ENCODE measurements at regions not wholly inside any gene's neighbourhood (a gene's known extent, or its start where the extent isn't known, plus 50 kb on each side); places are given as distances from the start of the nearest gene placed in this dataset.

DNA sequence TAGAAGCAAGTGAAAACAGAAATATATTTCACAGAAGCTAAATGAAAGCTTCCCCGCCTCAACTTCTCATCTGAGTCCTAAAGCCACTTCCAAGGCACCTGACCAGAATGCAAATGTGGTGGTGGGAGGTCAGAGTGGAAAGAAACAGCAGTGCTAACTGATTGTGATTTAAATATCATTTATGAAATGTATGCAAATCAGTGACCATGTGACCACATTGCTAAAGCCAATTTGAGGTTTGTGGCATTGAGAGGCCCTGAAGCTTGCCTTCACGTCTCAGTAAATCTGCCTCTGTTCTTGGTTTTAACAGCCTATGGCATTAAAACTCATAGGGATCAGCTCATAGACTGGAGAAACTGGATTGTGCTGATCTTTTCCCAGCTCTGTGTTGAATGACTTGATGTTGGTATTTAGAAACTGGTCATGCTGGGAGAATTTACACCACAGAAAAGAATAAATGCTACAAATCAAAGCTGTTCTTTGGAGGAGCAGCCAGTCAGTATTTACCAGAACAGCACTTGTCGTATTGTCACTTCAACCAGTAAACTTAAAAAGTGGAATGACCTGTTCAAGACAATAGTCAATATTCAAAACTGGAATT, 481.4 kb upstream of the ALCAM start:
- Histone ChIP-seq H3K4me2 (no peak overlapping the region), H3K4me1 (no peaks in the 10 kb centered on the region), H3K27ac (no peak overlapping the region), H3K9me3 (no peaks in the 10 kb centered on the region), H3K4me3 (no peak overlapping the region)
- TF ChIP-seq RNF2 (IDR thresholded peaks at IDR 0.05; ENCODE audit: borderline replicate concordance, low read depth): no peak
- TF ChIP-seq ZSCAN20 (CRISPR knock-in tag; IDR thresholded peaks at IDR 0.05): no peak
- TF ChIP-seq, protein P1, sequence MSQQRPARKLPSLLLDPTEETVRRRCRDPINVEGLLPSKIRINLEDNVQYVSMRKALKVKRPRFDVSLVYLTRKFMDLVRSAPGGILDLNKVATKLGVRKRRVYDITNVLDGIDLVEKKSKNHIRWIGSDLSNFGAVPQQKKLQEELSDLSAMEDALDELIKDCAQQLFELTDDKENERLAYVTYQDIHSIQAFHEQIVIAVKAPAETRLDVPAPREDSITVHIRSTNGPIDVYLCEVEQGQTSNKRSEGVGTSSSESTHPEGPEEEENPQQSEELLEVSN (IDR thresholded peaks at IDR 0.05; ENCODE audit: borderline replicate concordance, low read depth): no peak
- no peak for TF ChIP-seq HEYL (CRISPR knock-in tag; IDR thresholded peaks at IDR 0.05)
- no peak for TF ChIP-seq NPAS2 (CRISPR knock-in tag; IDR thresholded peaks at IDR 0.05; ENCODE audit: borderline replicate concordance)
- TF ChIP-seq HOXB13 (CRISPR knock-in tag; IDR thresholded peaks at IDR 0.05; ENCODE audit: low read depth): no peak
- no peak for TF ChIP-seq NFE2L2 (conservative IDR thresholded peaks at IDR 0.05; ENCODE audit: low read length)
- no peak for TF ChIP-seq ZC3H11A (IDR thresholded peaks at IDR 0.05)
- TF ChIP-seq RCOR1 (IDR thresholded peaks at IDR 0.05; ENCODE audit: low read depth, low read length): no peak
- no peak for TF ChIP-seq CHD4 (IDR thresholded peaks at IDR 0.05; ENCODE audit: borderline replicate concordance)
- no peak for TF ChIP-seq FOXS1 (CRISPR knock-in tag; IDR thresholded peaks at IDR 0.05)
- TF ChIP-seq, protein P2, sequence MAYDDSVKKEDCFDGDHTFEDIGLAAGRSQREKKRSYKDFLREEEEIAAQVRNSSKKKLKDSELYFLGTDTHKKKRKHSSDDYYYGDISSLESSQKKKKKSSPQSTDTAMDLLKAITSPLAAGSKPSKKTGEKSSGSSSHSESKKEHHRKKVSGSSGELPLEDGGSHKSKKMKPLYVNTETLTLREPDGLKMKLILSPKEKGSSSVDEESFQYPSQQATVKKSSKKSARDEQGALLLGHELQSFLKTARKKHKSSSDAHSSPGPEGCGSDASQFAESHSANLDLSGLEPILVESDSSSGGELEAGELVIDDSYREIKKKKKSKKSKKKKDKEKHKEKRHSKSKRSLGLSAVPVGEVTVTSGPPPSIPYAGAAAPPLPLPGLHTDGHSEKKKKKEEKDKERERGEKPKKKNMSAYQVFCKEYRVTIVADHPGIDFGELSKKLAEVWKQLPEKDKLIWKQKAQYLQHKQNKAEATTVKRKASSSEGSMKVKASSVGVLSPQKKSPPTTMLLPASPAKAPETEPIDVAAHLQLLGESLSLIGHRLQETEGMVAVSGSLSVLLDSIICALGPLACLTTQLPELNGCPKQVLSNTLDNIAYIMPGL (CRISPR knock-in tag; IDR thresholded peaks at IDR 0.05; ENCODE audit: borderline replicate concordance): no peak
- TF ChIP-seq EHMT2 (IDR thresholded peaks at IDR 0.05; ENCODE audit: low read depth): no peak
- TF ChIP-seq JUN (IDR thresholded peaks at IDR 0.05): no peak
- TF ChIP-seq, protein P3, sequence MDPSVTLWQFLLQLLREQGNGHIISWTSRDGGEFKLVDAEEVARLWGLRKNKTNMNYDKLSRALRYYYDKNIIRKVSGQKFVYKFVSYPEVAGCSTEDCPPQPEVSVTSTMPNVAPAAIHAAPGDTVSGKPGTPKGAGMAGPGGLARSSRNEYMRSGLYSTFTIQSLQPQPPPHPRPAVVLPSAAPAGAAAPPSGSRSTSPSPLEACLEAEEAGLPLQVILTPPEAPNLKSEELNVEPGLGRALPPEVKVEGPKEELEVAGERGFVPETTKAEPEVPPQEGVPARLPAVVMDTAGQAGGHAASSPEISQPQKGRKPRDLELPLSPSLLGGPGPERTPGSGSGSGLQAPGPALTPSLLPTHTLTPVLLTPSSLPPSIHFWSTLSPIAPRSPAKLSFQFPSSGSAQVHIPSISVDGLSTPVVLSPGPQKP (IDR thresholded peaks at IDR 0.05; ENCODE audit: low read depth, low read length): no peak
- TF ChIP-seq, protein P4, sequence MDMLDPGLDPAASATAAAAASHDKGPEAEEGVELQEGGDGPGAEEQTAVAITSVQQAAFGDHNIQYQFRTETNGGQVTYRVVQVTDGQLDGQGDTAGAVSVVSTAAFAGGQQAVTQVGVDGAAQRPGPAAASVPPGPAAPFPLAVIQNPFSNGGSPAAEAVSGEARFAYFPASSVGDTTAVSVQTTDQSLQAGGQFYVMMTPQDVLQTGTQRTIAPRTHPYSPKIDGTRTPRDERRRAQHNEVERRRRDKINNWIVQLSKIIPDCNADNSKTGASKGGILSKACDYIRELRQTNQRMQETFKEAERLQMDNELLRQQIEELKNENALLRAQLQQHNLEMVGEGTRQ (IDR thresholded peaks at IDR 0.05): no peak
- TF ChIP-seq GATA3 (IDR thresholded peaks at IDR 0.05; ENCODE audit: borderline replicate concordance): no peak
- no peak for TF ChIP-seq TP53 (CRISPR knock-in tag; IDR thresholded peaks at IDR 0.05)
- no peak for ATAC-seq
- WGBS (ENCODE audit: missing lambda C conversion rate): 75% methylated on average over 3 of the region's 3 CpGs
- POLR2A ChIA-PET: no interaction called here
- no peak for DNase-seq (ENCODE audit: low read depth in 1 of 2, low spot score in 1 of 2)
- CTCF ChIA-PET: no interaction called here
- FAIRE-seq: no peak

DNA sequence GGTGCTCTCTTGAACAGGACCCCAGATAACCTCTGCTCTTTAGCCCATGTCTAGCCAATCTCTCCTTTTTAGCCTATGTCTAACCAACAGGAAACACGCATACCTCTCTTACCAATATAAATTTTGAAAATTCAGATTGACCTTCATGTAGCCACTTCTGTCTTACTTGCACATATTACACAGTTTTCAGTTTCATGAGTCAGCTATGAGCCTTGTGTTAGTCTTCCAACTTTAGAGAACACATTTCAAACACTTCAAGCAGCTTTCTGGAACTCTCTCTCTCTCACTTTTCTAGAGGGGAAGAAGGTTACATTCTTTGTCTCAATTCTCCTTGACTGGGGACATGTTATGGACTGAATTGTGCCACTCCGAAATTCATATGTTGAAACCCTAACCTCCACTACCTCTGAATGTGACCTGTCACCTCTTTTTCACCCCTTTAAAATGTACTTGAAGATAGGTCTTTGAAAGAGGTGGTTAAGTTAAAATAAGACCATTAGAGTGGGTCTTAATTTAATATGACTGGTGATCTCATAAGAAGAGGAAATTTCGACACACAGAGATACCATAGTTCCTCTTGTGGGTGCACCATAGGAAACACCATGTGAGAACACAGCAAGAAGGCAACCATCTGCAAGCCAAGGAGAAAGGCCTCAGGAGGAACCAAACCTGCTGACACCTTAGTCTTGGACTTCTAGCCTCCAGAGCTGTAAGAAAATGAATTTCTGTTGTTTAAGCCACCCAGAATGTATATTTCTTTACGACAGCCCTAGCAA, 480.3 kb upstream of the ALCAM start:
- DNase-seq (ENCODE audit: low read depth in 1 of 2, low spot score in 1 of 2) (no peak), ATAC-seq (no peak), FAIRE-seq (no peak)
- TF ChIP-seq NR3C1 (IDR thresholded peaks at IDR 0.05): no peak
- no peak for TF ChIP-seq ZSCAN20 (CRISPR knock-in tag; IDR thresholded peaks at IDR 0.05)
- TF ChIP-seq, protein P3 (IDR thresholded peaks at IDR 0.05; ENCODE audit: low read depth, low read length): no peak
- no peak for TF ChIP-seq RCOR1 (IDR thresholded peaks at IDR 0.05; ENCODE audit: low read depth, low read length)
- no peak for TF ChIP-seq EP300 (IDR thresholded peaks at IDR 0.05)
- TF ChIP-seq, protein P5, sequence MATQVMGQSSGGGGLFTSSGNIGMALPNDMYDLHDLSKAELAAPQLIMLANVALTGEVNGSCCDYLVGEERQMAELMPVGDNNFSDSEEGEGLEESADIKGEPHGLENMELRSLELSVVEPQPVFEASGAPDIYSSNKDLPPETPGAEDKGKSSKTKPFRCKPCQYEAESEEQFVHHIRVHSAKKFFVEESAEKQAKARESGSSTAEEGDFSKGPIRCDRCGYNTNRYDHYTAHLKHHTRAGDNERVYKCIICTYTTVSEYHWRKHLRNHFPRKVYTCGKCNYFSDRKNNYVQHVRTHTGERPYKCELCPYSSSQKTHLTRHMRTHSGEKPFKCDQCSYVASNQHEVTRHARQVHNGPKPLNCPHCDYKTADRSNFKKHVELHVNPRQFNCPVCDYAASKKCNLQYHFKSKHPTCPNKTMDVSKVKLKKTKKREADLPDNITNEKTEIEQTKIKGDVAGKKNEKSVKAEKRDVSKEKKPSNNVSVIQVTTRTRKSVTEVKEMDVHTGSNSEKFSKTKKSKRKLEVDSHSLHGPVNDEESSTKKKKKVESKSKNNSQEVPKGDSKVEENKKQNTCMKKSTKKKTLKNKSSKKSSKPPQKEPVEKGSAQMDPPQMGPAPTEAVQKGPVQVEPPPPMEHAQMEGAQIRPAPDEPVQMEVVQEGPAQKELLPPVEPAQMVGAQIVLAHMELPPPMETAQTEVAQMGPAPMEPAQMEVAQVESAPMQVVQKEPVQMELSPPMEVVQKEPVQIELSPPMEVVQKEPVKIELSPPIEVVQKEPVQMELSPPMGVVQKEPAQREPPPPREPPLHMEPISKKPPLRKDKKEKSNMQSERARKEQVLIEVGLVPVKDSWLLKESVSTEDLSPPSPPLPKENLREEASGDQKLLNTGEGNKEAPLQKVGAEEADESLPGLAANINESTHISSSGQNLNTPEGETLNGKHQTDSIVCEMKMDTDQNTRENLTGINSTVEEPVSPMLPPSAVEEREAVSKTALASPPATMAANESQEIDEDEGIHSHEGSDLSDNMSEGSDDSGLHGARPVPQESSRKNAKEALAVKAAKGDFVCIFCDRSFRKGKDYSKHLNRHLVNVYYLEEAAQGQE (IDR thresholded peaks at IDR 0.05): no peak
- TF ChIP-seq CHD2 (IDR thresholded peaks at IDR 0.05; ENCODE audit: low read length, partially characterized antibody): no peak
- no peak for TF ChIP-seq POLR2AphosphoS2 (conservative IDR thresholded peaks at IDR 0.05; ENCODE audit: low read length)
- TF ChIP-seq TFCP2L1 (CRISPR knock-in tag; IDR thresholded peaks at IDR 0.05): no peak
- no peak for TF ChIP-seq ZNF302 (CRISPR knock-in tag; IDR thresholded peaks at IDR 0.05)
- no peak for TF ChIP-seq KDM5A (IDR thresholded peaks at IDR 0.05)
- no peak for TF ChIP-seq CBX8 (IDR thresholded peaks at IDR 0.05)
- no peak for TF ChIP-seq BHLHE40 (IDR thresholded peaks at IDR 0.05; ENCODE audit: low read depth, low read length)
- Histone ChIP-seq H3K4me3 (no peak overlapping the region), H3K9me3 (no peaks in the 10 kb centered on the region), H3K27ac (no peak overlapping the region), H3K4me2 (no peak overlapping the region), H3K4me1 (no peaks in the 10 kb centered on the region)
- ChIA-PET POLR2A (no interaction called here), CTCF (interaction anchor here (1.6 kb wide), 1 partner anchor 13 kb away, joined by 3 read pairs; no protein-coding TSS in a partner anchor)
- 41% methylated on average over 4 of the region's 4 CpGs for WGBS (ENCODE audit: missing lambda C conversion rate)

Measured in A549 (cell line).